SK-N-SH treated with all-trans-retinoic acid at 6 μM for 48 hours (cell line): ENCODE measurements at regions not wholly inside any gene's neighbourhood (a gene's known extent, or its start where the extent isn't known, plus 50 kb on each side); places are given as distances from the start of the nearest gene placed in this dataset.
"Not testable (repeated sequence)": the region's sequence is repeated elsewhere in the genome, so short reads cannot be mapped to it uniquely, and the experiment has no call there.

Source experiments
- ARNTL ChIP-seq: fragments of 450-650 bp; formaldehyde crosslinking; IDR thresholded peaks from 2 replicates; pipeline ENCODE4 v1.5.0; 2020; ENCODE audit warnings: low read depth, mild to moderate bottlenecking, moderate library complexity, borderline replicate concordance
- ZNF8 ChIP-seq: fragments of 450-650 bp; formaldehyde crosslinking; IDR thresholded peaks from 2 replicates; pipeline ENCODE4 v1.5.0; 2020; ENCODE audit warnings: mild to moderate bottlenecking, moderate library complexity
- TF ChIP-seq, protein P1 (sequence below): fragments of 250-450 bp; sonication (Bioruptor Pico); IDR thresholded peaks from 2 replicates; pipeline ENCODE4 v1.8.0; 2020; ENCODE audit warnings: mild to moderate bottlenecking, moderate library complexity, borderline replicate concordance

DNA sequence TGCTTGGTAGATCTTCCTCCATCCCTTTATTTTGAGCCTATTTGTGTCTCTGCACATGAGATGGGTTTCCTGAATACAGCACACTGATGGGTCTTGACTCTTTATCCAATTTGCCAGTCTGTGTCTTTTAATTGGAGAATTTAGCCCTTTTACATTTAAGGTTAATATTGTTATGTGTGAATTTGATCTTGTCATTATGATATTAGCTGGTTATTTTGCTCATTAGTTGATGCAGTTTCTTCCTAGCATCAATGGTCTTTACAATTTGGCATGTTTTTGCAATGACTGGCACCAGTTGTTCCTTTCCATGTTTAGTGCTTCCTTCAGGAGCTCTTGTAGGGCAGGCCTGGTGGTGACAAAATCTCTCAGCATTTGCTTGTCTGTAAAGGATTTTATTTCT, 72.4 kb downstream of the HNRNPD start:
- not testable (repeated sequence) for TF ChIP-seq ZNF8; ARNTL (CRISPR knock-in tag)
- TF ChIP-seq, protein P1, sequence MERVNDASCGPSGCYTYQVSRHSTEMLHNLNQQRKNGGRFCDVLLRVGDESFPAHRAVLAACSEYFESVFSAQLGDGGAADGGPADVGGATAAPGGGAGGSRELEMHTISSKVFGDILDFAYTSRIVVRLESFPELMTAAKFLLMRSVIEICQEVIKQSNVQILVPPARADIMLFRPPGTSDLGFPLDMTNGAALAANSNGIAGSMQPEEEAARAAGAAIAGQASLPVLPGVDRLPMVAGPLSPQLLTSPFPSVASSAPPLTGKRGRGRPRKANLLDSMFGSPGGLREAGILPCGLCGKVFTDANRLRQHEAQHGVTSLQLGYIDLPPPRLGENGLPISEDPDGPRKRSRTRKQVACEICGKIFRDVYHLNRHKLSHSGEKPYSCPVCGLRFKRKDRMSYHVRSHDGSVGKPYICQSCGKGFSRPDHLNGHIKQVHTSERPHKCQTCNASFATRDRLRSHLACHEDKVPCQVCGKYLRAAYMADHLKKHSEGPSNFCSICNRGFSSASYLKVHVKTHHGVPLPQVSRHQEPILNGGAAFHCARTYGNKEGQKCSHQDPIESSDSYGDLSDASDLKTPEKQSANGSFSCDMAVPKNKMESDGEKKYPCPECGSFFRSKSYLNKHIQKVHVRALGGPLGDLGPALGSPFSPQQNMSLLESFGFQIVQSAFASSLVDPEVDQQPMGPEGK (CRISPR knock-in tag), result not testable (repeated sequence)
